Upper lobe of right lung (tissue), 1 donor: ENCODE measurements at regions not wholly inside any gene's neighbourhood (a gene's known extent, or its start where the extent isn't known, plus 50 kb on each side); places are given as distances from the start of the nearest gene placed in this dataset.

Experiments used
- ATAC-seq: fragments of 200-7000 bp; cut with Tn5 transposase; one replicate; pipeline ENCODE4 v1.9.1; 2020; ENCODE audit warnings: mild to moderate bottlenecking, moderate library complexity
- DNase-seq: peaks from one replicate; pipeline ENCODE4 v3.0.0-alpha.2; 2020
- H3K27ac ChIP-seq: fragments of 200-600 bp; one replicate; pipeline ENCODE4 v1.8.0; 2022
- H3K27me3 ChIP-seq: fragments of 200-600 bp; one replicate; pipeline ENCODE4 v1.8.0; 2022; ENCODE audit warnings: mild to moderate bottlenecking
- H3K36me3 ChIP-seq: fragments of 200-600 bp; one replicate; pipeline ENCODE4 v1.8.0; 2022
- H3K4me1 ChIP-seq: fragments of 200-600 bp; one replicate; pipeline ENCODE4 v1.8.0; 2022
- H3K4me3 ChIP-seq: fragments of 200-600 bp; one replicate; pipeline ENCODE4 v1.8.0; 2022; ENCODE audit warnings: mild to moderate bottlenecking
- H3K9me3 ChIP-seq: fragments of 200-600 bp; one replicate; pipeline ENCODE4 v1.8.0; 2022
- intact Hi-C: fragments of 100-400 bp; cut with DNase I; formaldehyde crosslinking; loops from one replicate; pipeline ENCODE4 v1.11.0; 2022
- TF ChIP-seq, protein P1 (sequence below): fragments of 200-600 bp; IDR thresholded peaks from one replicate; pipeline ENCODE4 v1.8.0; 2022; ENCODE audit warnings: antibody characterized with exemption
- donor health status: DM: no; HTN: yes; CAD: no; lungs with severe emphysema.

DNA sequence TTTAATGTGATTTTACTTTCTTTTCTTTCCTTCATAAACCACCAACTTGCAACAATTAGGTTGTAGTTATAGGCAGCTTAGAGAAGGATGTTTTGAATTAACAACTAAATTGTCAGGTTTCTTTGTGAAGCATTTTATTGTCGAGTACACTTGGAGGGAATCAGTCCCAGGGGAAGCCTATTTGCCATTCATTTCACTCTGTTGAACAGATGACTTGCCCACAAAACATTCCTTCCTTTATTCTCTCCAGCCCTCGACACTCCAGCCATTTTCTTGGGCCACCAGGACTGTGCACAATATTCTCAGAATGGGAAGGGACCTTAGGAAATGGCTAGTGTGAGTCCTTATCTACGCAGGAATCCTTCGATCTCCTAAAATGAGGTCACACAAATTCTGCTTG, 620.6 kb downstream of the SOX6 start:
- intact Hi-C loops = no loop called here
- Histone ChIP-seq H3K27me3 (no peaks in the 10 kb centered on the region), H3K27ac (no peak overlapping the region), H3K36me3 (no peaks in the 10 kb centered on the region), H3K4me3 (no peak overlapping the region), H3K4me1 (no peaks in the 10 kb centered on the region), H3K9me3 (no peaks in the 10 kb centered on the region)
- DNase-seq (no peak), ATAC-seq (no peak)
- TF ChIP-seq, protein P1, sequence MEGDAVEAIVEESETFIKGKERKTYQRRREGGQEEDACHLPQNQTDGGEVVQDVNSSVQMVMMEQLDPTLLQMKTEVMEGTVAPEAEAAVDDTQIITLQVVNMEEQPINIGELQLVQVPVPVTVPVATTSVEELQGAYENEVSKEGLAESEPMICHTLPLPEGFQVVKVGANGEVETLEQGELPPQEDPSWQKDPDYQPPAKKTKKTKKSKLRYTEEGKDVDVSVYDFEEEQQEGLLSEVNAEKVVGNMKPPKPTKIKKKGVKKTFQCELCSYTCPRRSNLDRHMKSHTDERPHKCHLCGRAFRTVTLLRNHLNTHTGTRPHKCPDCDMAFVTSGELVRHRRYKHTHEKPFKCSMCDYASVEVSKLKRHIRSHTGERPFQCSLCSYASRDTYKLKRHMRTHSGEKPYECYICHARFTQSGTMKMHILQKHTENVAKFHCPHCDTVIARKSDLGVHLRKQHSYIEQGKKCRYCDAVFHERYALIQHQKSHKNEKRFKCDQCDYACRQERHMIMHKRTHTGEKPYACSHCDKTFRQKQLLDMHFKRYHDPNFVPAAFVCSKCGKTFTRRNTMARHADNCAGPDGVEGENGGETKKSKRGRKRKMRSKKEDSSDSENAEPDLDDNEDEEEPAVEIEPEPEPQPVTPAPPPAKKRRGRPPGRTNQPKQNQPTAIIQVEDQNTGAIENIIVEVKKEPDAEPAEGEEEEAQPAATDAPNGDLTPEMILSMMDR = no peak

GRCh38 chr11:15737320-15737719, 619.0 kb downstream of the SOX6 start:
- no peaks in the 10 kb centered on the region for H3K4me1 ChIP-seq
- no peak for DNase-seq
- no peaks in the 10 kb centered on the region for H3K36me3 ChIP-seq
- intact Hi-C loops = no loop called here
- TF ChIP-seq, protein P1 = no peak
- no peaks in the 10 kb centered on the region for H3K27me3 ChIP-seq
- ATAC-seq = no peak
- no peak overlapping the region for H3K4me3 ChIP-seq
- no peaks in the 10 kb centered on the region for H3K9me3 ChIP-seq
- no peak overlapping the region for H3K27ac ChIP-seq

GRCh38 chr11:15738931-15739330, 617.4 kb downstream of the SOX6 start:
- Histone ChIP-seq H3K27me3 (no peaks in the 10 kb centered on the region), H3K36me3 (no peaks in the 10 kb centered on the region), H3K9me3 (no peaks in the 10 kb centered on the region), H3K27ac (no peak overlapping the region), H3K4me3 (no peak overlapping the region), H3K4me1 (no peaks in the 10 kb centered on the region)
- intact Hi-C loops = no loop called here
- DNase-seq = no peak
- ATAC-seq = no peak
- TF ChIP-seq, protein P1 = no peak

DNA sequence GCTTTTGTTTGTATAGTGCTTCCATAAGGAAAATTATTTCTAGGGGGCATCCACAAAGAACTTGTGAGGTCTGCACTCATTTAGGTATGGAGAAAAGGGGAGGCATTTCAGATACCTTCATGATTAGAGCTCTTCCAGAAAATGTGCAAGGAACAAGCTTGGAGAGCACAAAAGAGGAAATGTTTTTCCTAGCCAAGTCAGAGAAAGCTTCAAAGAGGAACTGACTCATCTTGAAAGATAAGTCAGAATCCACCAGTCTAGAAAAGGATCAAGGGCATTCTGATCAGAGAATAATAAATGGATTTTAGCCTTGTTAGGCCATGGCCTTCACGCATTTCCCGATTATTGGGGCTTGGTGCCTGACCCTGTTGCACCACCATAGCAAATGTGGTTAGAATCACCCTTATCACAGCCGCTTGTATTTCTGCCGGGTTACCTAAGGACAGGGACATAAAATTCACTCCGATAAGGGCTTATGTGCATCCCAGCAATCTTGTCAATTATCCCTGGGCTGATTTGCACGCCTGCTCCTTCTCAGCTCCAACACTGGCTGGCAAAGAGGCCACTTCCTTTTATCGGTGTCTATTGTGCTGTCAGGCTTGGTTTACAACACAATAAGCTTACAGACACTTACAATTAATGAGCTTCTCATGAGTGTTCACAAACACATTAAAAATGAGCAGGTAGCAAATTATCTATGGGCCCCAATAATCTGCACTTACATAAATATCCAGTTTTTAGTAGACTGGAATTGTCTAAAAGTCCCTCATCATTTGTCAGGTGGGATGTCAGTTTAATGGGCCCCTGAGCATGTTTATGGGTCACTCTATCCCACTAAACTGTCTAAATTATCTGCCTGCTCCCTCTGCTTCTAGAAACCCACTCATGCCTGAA, 613.5 kb downstream of the SOX6 start:
- DNase-seq (no peak), ATAC-seq (peak; percentile 25)
- Histone ChIP-seq H3K36me3 (no peaks in the 10 kb centered on the region), H3K9me3 (no peaks in the 10 kb centered on the region), H3K4me1 (no peaks in the 10 kb centered on the region), H3K27me3 (no peaks in the 10 kb centered on the region), H3K27ac (no peak overlapping the region), H3K4me3 (no peak overlapping the region)
- intact Hi-C loops = no loop called here
- TF ChIP-seq, protein P1 = no peak

GRCh38 chr11:15744693-15745092, 611.7 kb downstream of the SOX6 start:
- TF ChIP-seq, protein P1 = no peak
- Histone ChIP-seq H3K27ac (no peak overlapping the region), H3K27me3 (no peaks in the 10 kb centered on the region), H3K9me3 (no peaks in the 10 kb centered on the region), H3K4me3 (no peak overlapping the region), H3K36me3 (no peaks in the 10 kb centered on the region), H3K4me1 (no peaks in the 10 kb centered on the region)
- intact Hi-C loops = no loop called here
- no peak for DNase-seq
- ATAC-seq = no peak
